HepG2 (cell line): ENCODE measurements at regions not wholly inside any gene's neighbourhood (a gene's known extent, or its start where the extent isn't known, plus 50 kb on each side); places are given as distances from the start of the nearest gene placed in this dataset.

Experiments
- ATAC-seq: fragments of 200-7000 bp; cut with Tn5 transposase; 3 replicates; pipeline ENCODE4 v1.9.1; 2020; ENCODE audit warnings: mild to moderate bottlenecking, moderate library complexity
- BruUV-seq: library from RNA; stranded (reverse); fragments of 400-500 nt; replicated peaks from 2 replicates; lab custom pipeline; 2021; lab: Mats Ljungman, UMichigan
- CTCF ChIA-PET: fragments of 300-600 bp; formaldehyde crosslinking; extraction: SDS; loops from one replicate; lab custom pipeline; 2021; ENCODE audit warnings: low total read pairs, inconsistent platforms, low intra/inter-chr PET ratio; lab: Yijun Ruan, JAX
- POLR2A ChIA-PET: fragments of 350-600 bp; sonication (Branson Sonifier 250); formaldehyde crosslinking; loops from one replicate; lab custom pipeline; 2020; ENCODE audit warnings: antibody characterized with exemption, inconsistent platforms; lab: Yijun Ruan, JAX
- DNase-seq: peaks from one replicate; pipeline ENCODE4 v3.0.0-alpha.2; 2015; ENCODE audit warnings: low spot score
- FAIRE-seq: peaks from 3 replicates; lab custom pipeline; 2011; peaks lifted over from hg19 to GRCh38; lab: Jason Lieb, UNC
- H2AFZ ChIP-seq: one replicate; pipeline ENCODE4 v1.6.1; 2011; ENCODE audit warnings: low read length, inconsistent platforms
- H3K27ac ChIP-seq: fragments of 300-600 bp; 3 replicates; pipeline ENCODE4 v1.8.0; 2011; ENCODE audit warnings: mixed run types, mild to moderate bottlenecking, mixed read lengths, low read length, inconsistent platforms; ENCODE audit not compliant: insufficient read depth; ENCODE audit errors: extremely low read length
- H3K27me3 ChIP-seq, 2 experiments: fragments of 200-600 bp in 1 of 2; 2 replicates in 1 of 2; 3 replicates in 1 of 2; pipeline versions ENCODE4 v1.6.0 to v1.8.0; 2011; ENCODE audit warnings: low read length in 2 of 2, mild to moderate bottlenecking in 2 of 2, moderate library complexity in 2 of 2, inconsistent platforms in 1 of 2; ENCODE audit not compliant: insufficient read depth in 2 of 2, control insufficient read depth in 1 of 2
- H3K36me3 ChIP-seq, 2 experiments: fragments of 200-600 bp in 1 of 2; replicated peaks in 1 of 2; 2 replicates in 1 of 2; 3 replicates in 1 of 2; pipeline versions ENCODE4 v1.5.1 to v1.8.0; 2011; ENCODE audit warnings: low read length in 2 of 2, inconsistent platforms in 1 of 2; ENCODE audit not compliant: insufficient read depth in 2 of 2, control insufficient read depth in 1 of 2
- H3K4me1 ChIP-seq: 2 replicates; pipeline ENCODE4 v1.5.1; 2012; ENCODE audit warnings: low read length, inconsistent platforms; ENCODE audit not compliant: insufficient read depth
- H3K4me2 ChIP-seq: 2 replicates; pipeline ENCODE4 v1.6.0; 2011; ENCODE audit warnings: low read depth, low read length, inconsistent platforms
- H3K4me3 ChIP-seq, 3 experiments: fragments of 200-600 bp in 1 of 3; sonication (generic), shearing (Covaris generic) in 1 of 3; replicated peaks in 1 of 3; 2 replicates each; pipeline ENCODE4 v1.5.1; 2011 to 2016; ENCODE audit warnings: low read length in 3 of 3, inconsistent platforms in 2 of 3, low read depth in 2 of 3, mild to moderate bottlenecking in 2 of 3, control low read depth in 1 of 3, mixed read lengths in 1 of 3; ENCODE audit not compliant: insufficient read depth in 1 of 3
- H3K79me2 ChIP-seq: one replicate; pipeline ENCODE4 v1.6.1; 2011; ENCODE audit warnings: low read length, inconsistent platforms; ENCODE audit not compliant: insufficient read depth
- H3K9ac ChIP-seq: 2 replicates; pipeline ENCODE4 v1.6.0; 2011; ENCODE audit warnings: mild to moderate bottlenecking, low read depth, low read length, inconsistent platforms; ENCODE audit not compliant: insufficient read depth
- H3K9me3 ChIP-seq: 2 replicates; pipeline ENCODE4 v1.5.1; 2012; ENCODE audit warnings: mild to moderate bottlenecking, low read length
- H4K20me1 ChIP-seq: 2 replicates; pipeline ENCODE4 v1.6.0; 2011; ENCODE audit warnings: inconsistent platforms, mild to moderate bottlenecking, low read length, moderate library complexity; ENCODE audit not compliant: insufficient read depth
- AHR ChIP-seq: IDR thresholded peaks from 2 replicates; pipeline ENCODE4 v1.6.1; 2018; ENCODE audit warnings: missing genetic modification reagents, missing compliant biosample characterization
- HMG20A ChIP-seq: IDR thresholded peaks from 2 replicates; pipeline ENCODE4 v1.6.1; 2016; ENCODE audit warnings: borderline replicate concordance
- HNRNPLL ChIP-seq: fragments of 200-400 bp; formaldehyde crosslinking; IDR thresholded peaks from 2 replicates; pipeline ENCODE4 v1.6.1; 2017; ENCODE audit warnings: mild to moderate bottlenecking, low read depth, low read length; ENCODE audit not compliant: poor library complexity, severe bottlenecking
- MEIS1 ChIP-seq: sonication (generic); formaldehyde crosslinking; IDR thresholded peaks from 2 replicates; pipeline ENCODE4 v1.9.0; 2021; ENCODE audit warnings: mild to moderate bottlenecking, missing genetic modification reagents, moderate library complexity, borderline replicate concordance
- MIER3 ChIP-seq: IDR thresholded peaks from 2 replicates; pipeline ENCODE4 v1.6.1; 2016; ENCODE audit warnings: missing compliant biosample characterization, borderline replicate concordance
- RFX5 ChIP-seq: IDR thresholded peaks from 2 replicates; pipeline ENCODE4 v1.6.1; 2011; ENCODE audit warnings: low read depth, low read length, improper control_type of control experiment
- SRSF4 ChIP-seq: fragments of 200-400 bp; formaldehyde crosslinking; IDR thresholded peaks from one replicate; pipeline ENCODE4 v1.6.1; 2018; ENCODE audit warnings: mild to moderate bottlenecking, low read depth, low read length, moderate library complexity; ENCODE audit not compliant: poor library complexity, severe bottlenecking
- ZFP36L1 ChIP-seq: sonication (generic); formaldehyde crosslinking; IDR thresholded peaks from 2 replicates; pipeline ENCODE4 v1.8.0; 2022; ENCODE audit warnings: mild to moderate bottlenecking, missing genetic modification reagents, moderate library complexity
- ZKSCAN8 ChIP-seq: IDR thresholded peaks from 2 replicates; pipeline ENCODE4 v1.6.1; 2016; ENCODE audit warnings: borderline replicate concordance, missing genetic modification reagents, missing compliant biosample characterization
- ZNF572 ChIP-seq: sonication (generic); formaldehyde crosslinking; IDR thresholded peaks from 2 replicates; pipeline ENCODE4 v1.5.1; 2020; ENCODE audit warnings: mild to moderate bottlenecking, missing genetic modification reagents
- ZNF816 ChIP-seq: sonication (generic); formaldehyde crosslinking; IDR thresholded peaks from 2 replicates; pipeline ENCODE4 v1.8.0; 2022; ENCODE audit warnings: missing genetic modification reagents, mild to moderate bottlenecking, borderline replicate concordance
- WGBS: methylation state at CpG from one replicate; pipeline ENCODE4 v1.1.6; 2017; ENCODE audit warnings: low lambda C conversion rate; 5-methylcytosine and 5-hydroxymethylcytosine counted together
- in situ Hi-C: cut with HindIII; loops from 2 replicates; pipeline ENCODE4 v1.10.0; 2017; ENCODE audit warnings: low pct_unique_long_range_greater_than_20kb; ENCODE audit not compliant: extremely low pct_ligation_motif_present
- intact Hi-C: fragments of 100-400 bp; cut with micrococcal nuclease; formaldehyde crosslinking; loops from one replicate; pipeline ENCODE4 v1.10.0; 2022; ENCODE audit not compliant: unreplicated experiment
- TF ChIP-seq, protein P1 (sequence below): sonication (generic); formaldehyde crosslinking; IDR thresholded peaks from one replicate; pipeline ENCODE4 v1.5.1; 2020; ENCODE audit warnings: mild to moderate bottlenecking, missing genetic modification reagents; ENCODE audit errors: not compliant biosample characterization
- TF ChIP-seq, protein P2 (sequence below): sonication (generic); formaldehyde crosslinking; IDR thresholded peaks from 2 replicates; pipeline ENCODE4 v1.4.0; 2020; ENCODE audit warnings: mild to moderate bottlenecking, missing genetic modification reagents

DNA sequence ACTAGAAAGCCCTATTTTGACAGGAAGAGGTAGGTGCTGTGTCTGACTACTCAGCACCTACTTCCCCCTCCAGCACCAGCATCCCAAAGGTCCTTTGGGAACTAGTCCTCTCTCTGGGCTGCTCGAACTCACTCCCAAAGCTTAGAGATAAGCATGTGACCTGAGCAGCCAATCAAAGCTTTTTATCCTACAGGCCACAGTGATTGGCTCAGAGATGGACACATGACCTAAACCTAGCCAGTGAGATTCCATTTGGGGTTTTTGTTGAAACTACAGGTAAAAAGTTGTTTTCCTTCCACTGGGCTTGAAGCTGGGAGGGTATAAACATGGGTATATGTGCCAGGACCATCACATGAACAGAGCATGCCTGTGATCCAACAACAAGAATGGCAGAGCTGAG lies 186.5 kb upstream of the PPP2R3A start:
- ChIA-PET CTCF (no interaction called here), POLR2A (no interaction called here)
- in situ Hi-C loops: no loop called here
- Histone ChIP-seq H3K9ac (no peak overlapping the region), H2AFZ (no peak overlapping the region), H4K20me1 (no peaks in the 10 kb centered on the region), H3K79me2 (no peaks in the 10 kb centered on the region), H3K27ac (no peak overlapping the region), H3K4me3 (no peak overlapping the region), H3K36me3 (no peaks in the 10 kb centered on the region), H3K4me1 (no peaks in the 10 kb centered on the region), H3K27me3 (no peaks in the 10 kb centered on the region; a peak in 1 of 5 replicates), H3K9me3 (no peaks in the 10 kb centered on the region), H3K4me2 (no peak overlapping the region)
- ATAC-seq: no peak
- BruUV-seq: no TSS peak
- no peak for DNase-seq
- intact Hi-C loops: no loop called here
- FAIRE-seq: no peak
- WGBS: 0% methylated on average over 1 of the region's 1 CpG
- TF ChIP-seq ZNF816 (CRISPR knock-in tag) (no peak), ZFP36L1 (CRISPR knock-in tag) (no peak), ZNF572 (no peak), HMG20A (no peak), HNRNPLL (no peak), MEIS1 (CRISPR knock-in tag) (no peak), MIER3 (no peak), AHR (CRISPR knock-in tag) (no peak), SRSF4 (no peak), ZKSCAN8 (CRISPR knock-in tag) (no peak), RFX5 (no peak)
- TF ChIP-seq, protein P1, sequence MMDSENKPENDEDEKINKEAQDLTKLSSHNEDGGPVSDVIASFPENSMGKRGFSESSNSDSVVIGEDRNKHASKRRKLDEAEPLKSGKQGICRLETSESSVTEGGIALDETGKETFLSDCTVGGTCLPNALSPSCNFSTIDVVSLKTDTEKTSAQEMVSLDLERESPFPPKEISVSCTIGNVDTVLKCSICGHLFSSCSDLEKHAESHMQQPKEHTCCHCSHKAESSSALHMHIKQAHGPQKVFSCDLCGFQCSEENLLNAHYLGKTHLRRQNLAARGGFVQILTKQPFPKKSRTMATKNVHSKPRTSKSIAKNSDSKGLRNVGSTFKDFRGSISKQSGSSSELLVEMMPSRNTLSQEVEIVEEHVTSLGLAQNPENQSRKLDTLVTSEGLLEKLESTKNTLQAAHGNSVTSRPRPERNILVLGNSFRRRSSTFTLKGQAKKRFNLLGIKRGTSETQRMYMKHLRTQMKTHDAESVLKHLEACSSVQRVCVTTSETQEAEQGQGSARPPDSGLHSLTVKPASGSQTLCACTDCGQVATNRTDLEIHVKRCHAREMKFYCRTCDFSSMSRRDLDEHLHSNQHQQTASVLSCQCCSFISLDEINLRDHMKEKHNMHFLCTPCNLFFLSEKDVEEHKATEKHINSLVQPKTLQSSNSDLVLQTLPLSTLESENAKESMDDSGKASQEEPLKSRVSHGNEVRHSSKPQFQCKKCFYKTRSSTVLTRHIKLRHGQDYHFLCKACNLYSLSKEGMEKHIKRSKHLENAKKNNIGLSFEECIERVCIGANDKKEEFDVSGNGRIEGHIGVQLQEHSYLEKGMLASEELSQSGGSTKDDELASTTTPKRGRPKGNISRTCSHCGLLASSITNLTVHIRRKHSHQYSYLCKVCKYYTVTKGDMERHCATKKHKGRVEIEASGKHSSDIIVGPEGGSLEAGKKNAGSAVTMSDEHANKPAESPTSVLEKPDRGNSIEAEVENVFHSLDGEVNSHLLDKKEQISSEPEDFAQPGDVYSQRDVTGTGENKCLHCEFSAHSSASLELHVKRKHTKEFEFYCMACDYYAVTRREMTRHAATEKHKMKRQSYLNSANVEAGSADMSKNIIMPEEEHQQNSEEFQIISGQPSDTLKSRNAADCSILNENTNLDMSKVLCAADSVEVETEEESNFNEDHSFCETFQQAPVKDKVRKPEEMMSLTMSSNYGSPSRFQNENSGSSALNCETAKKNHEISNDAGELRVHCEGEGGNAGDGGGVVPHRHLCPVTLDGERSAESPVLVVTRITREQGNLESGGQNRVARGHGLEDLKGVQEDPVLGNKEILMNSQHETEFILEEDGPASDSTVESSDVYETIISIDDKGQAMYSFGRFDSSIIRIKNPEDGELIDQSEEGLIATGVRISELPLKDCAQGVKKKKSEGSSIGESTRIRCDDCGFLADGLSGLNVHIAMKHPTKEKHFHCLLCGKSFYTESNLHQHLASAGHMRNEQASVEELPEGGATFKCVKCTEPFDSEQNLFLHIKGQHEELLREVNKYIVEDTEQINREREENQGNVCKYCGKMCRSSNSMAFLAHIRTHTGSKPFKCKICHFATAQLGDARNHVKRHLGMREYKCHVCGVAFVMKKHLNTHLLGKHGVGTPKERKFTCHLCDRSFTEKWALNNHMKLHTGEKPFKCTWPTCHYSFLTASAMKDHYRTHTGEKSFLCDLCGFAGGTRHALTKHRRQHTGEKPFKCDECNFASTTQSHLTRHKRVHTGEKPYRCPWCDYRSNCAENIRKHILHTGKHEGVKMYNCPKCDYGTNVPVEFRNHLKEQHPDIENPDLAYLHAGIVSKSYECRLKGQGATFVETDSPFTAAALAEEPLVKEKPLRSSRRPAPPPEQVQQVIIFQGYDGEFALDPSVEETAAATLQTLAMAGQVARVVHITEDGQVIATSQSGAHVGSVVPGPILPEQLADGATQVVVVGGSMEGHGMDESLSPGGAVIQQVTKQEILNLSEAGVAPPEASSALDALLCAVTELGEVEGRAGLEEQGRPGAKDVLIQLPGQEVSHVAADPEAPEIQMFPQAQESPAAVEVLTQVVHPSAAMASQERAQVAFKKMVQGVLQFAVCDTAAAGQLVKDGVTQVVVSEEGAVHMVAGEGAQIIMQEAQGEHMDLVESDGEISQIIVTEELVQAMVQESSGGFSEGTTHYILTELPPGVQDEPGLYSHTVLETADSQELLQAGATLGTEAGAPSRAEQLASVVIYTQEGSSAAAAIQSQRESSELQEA (CRISPR knock-in tag): no peak
- TF ChIP-seq, protein P2, sequence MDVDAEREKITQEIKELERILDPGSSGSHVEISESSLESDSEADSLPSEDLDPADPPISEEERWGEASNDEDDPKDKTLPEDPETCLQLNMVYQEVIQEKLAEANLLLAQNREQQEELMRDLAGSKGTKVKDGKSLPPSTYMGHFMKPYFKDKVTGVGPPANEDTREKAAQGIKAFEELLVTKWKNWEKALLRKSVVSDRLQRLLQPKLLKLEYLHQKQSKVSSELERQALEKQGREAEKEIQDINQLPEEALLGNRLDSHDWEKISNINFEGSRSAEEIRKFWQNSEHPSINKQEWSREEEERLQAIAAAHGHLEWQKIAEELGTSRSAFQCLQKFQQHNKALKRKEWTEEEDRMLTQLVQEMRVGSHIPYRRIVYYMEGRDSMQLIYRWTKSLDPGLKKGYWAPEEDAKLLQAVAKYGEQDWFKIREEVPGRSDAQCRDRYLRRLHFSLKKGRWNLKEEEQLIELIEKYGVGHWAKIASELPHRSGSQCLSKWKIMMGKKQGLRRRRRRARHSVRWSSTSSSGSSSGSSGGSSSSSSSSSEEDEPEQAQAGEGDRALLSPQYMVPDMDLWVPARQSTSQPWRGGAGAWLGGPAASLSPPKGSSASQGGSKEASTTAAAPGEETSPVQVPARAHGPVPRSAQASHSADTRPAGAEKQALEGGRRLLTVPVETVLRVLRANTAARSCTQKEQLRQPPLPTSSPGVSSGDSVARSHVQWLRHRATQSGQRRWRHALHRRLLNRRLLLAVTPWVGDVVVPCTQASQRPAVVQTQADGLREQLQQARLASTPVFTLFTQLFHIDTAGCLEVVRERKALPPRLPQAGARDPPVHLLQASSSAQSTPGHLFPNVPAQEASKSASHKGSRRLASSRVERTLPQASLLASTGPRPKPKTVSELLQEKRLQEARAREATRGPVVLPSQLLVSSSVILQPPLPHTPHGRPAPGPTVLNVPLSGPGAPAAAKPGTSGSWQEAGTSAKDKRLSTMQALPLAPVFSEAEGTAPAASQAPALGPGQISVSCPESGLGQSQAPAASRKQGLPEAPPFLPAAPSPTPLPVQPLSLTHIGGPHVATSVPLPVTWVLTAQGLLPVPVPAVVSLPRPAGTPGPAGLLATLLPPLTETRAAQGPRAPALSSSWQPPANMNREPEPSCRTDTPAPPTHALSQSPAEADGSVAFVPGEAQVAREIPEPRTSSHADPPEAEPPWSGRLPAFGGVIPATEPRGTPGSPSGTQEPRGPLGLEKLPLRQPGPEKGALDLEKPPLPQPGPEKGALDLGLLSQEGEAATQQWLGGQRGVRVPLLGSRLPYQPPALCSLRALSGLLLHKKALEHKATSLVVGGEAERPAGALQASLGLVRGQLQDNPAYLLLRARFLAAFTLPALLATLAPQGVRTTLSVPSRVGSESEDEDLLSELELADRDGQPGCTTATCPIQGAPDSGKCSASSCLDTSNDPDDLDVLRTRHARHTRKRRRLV (CRISPR knock-in tag): no peak
